Activated T-helper 17 cell treated with anti-CD3 and anti-CD28 coated beads, Interleukin-2, amount 50 U/mL, for 72 hours (primary cell): ENCODE measurements at regions not wholly inside any gene's neighbourhood (a gene's known extent, or its start where the extent isn't known, plus 50 kb on each side); places are given as distances from the start of the nearest gene placed in this dataset.
"Not testable (repeated sequence)": the region's sequence is repeated elsewhere in the genome, so short reads cannot be mapped to it uniquely, and the experiment has no call there.

Experiments
- ATAC-seq: fragments of 150-1000 bp; cut with Tn5 transposase; replicated peaks from 2 replicates; pipeline ENCODE4 v1.10.0; 2021; ENCODE audit warnings: mild to moderate bottlenecking, moderate library complexity
- H3K27ac Mint-ChIP-seq: one replicate; pipeline ENCODE4 v1.8.0; 2022; ENCODE audit warnings: mixed read lengths
- H3K27me3 Mint-ChIP-seq: one replicate; pipeline ENCODE4 v1.8.0; 2022; ENCODE audit warnings: mixed read lengths
- H3K36me3 Mint-ChIP-seq: one replicate; pipeline ENCODE4 v1.8.0; 2022; ENCODE audit warnings: low read depth, mild to moderate bottlenecking, mixed read lengths
- H3K4me1 Mint-ChIP-seq: one replicate; pipeline ENCODE4 v1.8.0; 2022; ENCODE audit warnings: mixed read lengths
- H3K4me3 Mint-ChIP-seq: one replicate; pipeline ENCODE4 v1.8.0; 2022; ENCODE audit warnings: mild to moderate bottlenecking, mixed read lengths
- H3K9me3 Mint-ChIP-seq: one replicate; pipeline ENCODE4 v1.8.0; 2022; ENCODE audit warnings: mixed read lengths

- Mint-ChIP-seq H3K36me3 (no peaks in the 10 kb centered on the region), H3K9me3 (no peaks in the 10 kb centered on the region), H3K4me3 (no peak overlapping the region), H3K4me1 (no peaks in the 10 kb centered on the region), H3K27ac (no peak overlapping the region), H3K27me3 (no peaks in the 10 kb centered on the region)
- no peak for ATAC-seq
Observed at GRCh38 chr7:136386876-136387275, 409.7 kb upstream of the MTPN start.

- H3K4me1 Mint-ChIP-seq, H3K4me3 Mint-ChIP-seq, H3K9me3 Mint-ChIP-seq, H3K36me3 Mint-ChIP-seq, H3K27me3 Mint-ChIP-seq, H3K27ac Mint-ChIP-seq, ATAC-seq: not testable (repeated sequence)
Observed at GRCh38 chr7:136371409-136371808, 394.2 kb upstream of the MTPN start.

DNA sequence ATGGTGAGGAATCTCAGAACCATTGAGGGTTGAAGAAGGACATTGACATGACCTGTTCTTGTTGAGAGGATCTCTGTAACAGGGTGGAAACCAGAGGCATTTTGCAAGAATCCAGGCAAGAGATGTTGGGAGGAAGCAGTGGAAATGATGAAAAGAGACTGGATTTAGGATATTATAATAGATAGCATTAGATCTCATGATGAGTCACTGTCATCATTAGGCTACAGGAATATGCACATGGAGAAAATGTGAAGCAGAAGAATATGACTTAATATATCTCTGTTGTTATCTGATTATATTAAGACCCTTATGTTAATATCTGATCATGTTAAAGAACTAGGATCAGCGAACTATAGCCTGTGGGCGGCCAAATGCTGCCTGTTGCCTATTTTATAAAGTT, 393.0 kb upstream of the MTPN start:
- H3K27ac Mint-ChIP-seq, result no peak overlapping the region
- no peak overlapping the region for H3K4me3 Mint-ChIP-seq

GRCh38 chr7:136369225-136369624, 392.1 kb upstream of the MTPN start:
- H3K4me1 Mint-ChIP-seq, result no peaks in the 10 kb centered on the region
- H3K4me3 Mint-ChIP-seq, result no peak overlapping the region
- no peaks in the 10 kb centered on the region for H3K36me3 Mint-ChIP-seq
- H3K27ac Mint-ChIP-seq, result no peak overlapping the region
- ATAC-seq, result no peak
- H3K9me3 Mint-ChIP-seq, result peaks cover 8% of the 10 kb centered on the region
- no peaks in the 10 kb centered on the region for H3K27me3 Mint-ChIP-seq

More for the DNA sequence above, 393.0 kb upstream of the MTPN start:
- H3K36me3 Mint-ChIP-seq, result no peaks in the 10 kb centered on the region
- no peaks in the 10 kb centered on the region for H3K4me1 Mint-ChIP-seq
- H3K27me3 Mint-ChIP-seq, result no peaks in the 10 kb centered on the region
- peaks cover 8% of the 10 kb centered on the region for H3K9me3 Mint-ChIP-seq
- no peak for ATAC-seq

DNA sequence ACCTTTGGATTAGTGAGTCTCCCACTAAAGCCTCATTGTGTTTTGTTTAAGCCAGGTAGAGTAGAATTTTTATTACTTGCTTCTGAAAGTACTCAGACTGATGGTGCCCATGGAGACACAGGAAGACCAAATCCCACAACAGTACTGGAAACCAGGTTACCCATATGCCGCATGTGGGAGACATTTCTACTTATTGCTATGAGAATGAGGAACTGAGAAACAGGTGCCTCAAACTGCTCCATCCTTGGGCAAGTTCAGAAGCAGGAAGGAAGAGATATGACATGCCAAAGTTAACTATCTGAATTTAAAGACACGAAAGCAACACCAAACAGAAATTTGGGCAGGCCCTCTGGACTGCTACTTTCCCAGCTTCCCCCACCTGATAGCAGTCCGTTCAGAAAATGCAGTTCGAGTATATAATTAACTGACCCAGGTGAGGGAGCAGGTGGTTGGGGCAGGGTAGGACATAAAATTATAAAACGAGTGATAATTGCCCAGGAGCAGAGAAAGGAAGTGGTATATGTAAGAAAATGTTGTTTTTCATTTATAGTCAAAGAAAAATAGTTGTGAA, 382.3 kb upstream of the MTPN start:
- Mint-ChIP-seq H3K4me1 (no peaks in the 10 kb centered on the region), H3K9me3 (no peaks in the 10 kb centered on the region), H3K4me3 (no peak overlapping the region), H3K27me3 (no peaks in the 10 kb centered on the region), H3K27ac (no peak overlapping the region), H3K36me3 (no peaks in the 10 kb centered on the region)
- ATAC-seq, result no peak

DNA sequence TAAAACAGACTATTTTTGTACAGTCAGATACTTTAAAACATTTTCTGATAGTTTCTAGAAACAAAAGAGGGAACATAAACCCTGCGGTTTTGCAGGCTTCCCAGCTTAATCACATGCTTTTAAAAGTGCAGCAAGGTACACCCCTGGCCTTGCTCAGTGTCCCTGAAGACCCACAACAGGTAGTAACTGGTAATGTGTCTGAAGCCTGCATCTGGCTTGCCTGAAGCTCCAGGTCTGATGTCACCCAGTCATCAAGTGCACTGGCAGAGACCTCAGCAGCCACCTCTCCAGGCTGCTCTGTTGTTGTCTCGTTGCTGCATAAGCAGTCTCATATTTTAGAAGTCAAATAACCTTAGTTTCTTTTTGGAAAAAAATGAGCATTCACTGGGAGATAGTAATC, 376.1 kb upstream of the MTPN start:
- Mint-ChIP-seq H3K4me1 (no peaks in the 10 kb centered on the region), H3K4me3 (no peak overlapping the region), H3K9me3 (no peaks in the 10 kb centered on the region), H3K36me3 (no peaks in the 10 kb centered on the region), H3K27ac (no peak overlapping the region), H3K27me3 (no peaks in the 10 kb centered on the region)
- ATAC-seq, result no peak

DNA sequence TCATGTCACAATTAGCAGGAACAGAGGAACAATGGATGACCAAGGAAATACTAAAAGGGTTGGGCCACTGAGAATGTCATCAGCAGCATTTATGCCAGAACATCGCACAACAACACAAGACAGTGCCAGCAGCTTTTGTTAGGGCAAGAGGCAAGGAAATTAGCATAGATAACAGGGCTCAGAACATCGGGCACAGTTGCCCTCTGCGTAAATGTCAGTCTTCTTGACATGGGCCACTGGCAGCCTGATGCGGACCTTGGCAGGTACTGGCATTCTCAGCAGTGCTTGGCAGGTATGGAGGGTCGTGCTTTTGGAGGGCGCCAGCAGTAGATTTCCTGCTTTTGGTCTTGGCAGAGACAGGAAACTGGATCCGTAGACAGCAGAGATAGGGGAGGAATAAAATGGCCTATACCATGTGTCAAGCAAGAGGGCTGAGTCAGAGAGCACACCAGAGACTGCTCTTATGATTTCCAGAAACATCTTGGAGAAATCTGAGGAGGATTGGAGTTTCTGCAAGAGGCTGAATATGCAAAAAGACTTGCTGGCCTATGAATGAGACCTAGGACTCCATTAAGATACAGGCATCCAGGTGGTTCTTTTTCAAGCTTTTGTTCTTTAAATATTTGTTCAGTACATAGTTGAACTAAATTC, 371.5 kb upstream of the MTPN start:
- H3K9me3 Mint-ChIP-seq, result peaks cover 4% of the 10 kb centered on the region
- H3K27me3 Mint-ChIP-seq, result no peaks in the 10 kb centered on the region
- no peak overlapping the region for H3K4me3 Mint-ChIP-seq
- no peak overlapping the region for H3K27ac Mint-ChIP-seq
- H3K36me3 Mint-ChIP-seq, result no peaks in the 10 kb centered on the region
- H3K4me1 Mint-ChIP-seq, result no peaks in the 10 kb centered on the region
- no peak for ATAC-seq

DNA sequence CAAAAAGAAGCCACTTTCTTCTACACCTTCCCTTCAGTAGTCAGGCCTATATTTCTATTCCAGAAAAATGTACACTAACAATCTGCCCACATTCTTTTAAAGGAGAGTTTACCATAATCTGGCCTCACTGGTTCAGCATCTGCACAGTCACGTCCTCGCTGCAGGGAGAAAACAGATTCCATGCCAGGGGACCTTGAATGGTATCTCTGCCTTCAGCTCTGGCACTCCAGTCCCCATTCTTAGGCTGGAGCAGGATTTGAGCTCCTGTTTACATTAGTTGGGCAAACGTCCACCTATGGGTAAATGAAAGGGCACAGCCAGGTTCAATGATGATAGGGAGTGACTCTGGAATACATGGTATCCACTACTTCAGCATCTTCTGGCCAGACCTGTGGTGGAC, 371.0 kb upstream of the MTPN start:
- H3K27ac Mint-ChIP-seq, result no peak overlapping the region
- H3K36me3 Mint-ChIP-seq, result no peaks in the 10 kb centered on the region
- no peaks in the 10 kb centered on the region for H3K4me1 Mint-ChIP-seq
- ATAC-seq, result no peak
- H3K27me3 Mint-ChIP-seq, result no peaks in the 10 kb centered on the region
- peaks cover 4% of the 10 kb centered on the region for H3K9me3 Mint-ChIP-seq
- H3K4me3 Mint-ChIP-seq, result no peak overlapping the region

DNA sequence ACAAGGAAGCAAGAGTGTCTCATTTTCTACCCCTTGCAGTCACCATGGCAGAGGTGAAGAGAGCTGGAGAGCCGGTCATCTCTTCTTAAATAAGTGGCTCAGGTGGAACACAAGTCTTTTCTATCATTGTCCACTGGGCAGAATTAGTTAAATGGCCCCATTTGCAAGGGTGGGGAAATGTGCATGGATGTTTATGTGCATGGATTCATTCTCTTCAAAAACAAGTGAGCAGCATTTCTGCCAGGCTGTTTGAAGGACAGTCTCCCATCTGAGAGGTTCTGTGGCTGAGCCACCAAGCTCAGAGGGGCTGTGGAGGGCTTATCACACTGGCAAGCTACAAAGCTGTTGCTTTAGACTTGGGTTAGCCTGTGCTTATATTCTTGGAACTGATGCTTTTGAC, 370.3 kb upstream of the MTPN start:
- H3K4me3 Mint-ChIP-seq, result no peak overlapping the region
- H3K9me3 Mint-ChIP-seq, result peaks cover 4% of the 10 kb centered on the region
- ATAC-seq, result no peak
- H3K4me1 Mint-ChIP-seq, result no peaks in the 10 kb centered on the region
- no peaks in the 10 kb centered on the region for H3K27me3 Mint-ChIP-seq
- no peak overlapping the region for H3K27ac Mint-ChIP-seq
- H3K36me3 Mint-ChIP-seq, result no peaks in the 10 kb centered on the region

DNA sequence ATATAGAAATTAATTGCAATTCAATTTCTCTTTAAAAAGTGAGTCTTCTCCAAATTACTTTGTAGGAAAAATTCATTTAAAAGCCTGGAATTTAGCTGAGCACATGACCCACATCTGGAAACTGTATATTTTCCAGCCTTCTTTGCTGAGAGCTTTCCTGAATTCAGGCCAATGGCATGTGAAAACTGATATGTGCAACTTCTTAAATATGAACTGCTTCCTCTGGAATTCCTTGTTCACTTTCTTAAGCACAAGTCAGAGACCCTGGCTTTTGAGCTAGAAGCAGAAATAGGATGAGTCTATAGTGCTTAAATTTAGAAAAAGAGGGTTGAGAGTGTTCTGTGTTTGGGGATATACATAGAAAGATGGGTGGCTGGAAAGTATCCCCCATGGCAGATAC, 365.1 kb upstream of the MTPN start:
- Mint-ChIP-seq H3K27ac (no peak overlapping the region), H3K9me3 (peaks cover 4% of the 10 kb centered on the region), H3K36me3 (no peaks in the 10 kb centered on the region), H3K4me1 (no peaks in the 10 kb centered on the region), H3K27me3 (no peaks in the 10 kb centered on the region), H3K4me3 (no peak overlapping the region)
- ATAC-seq, result no peak

DNA sequence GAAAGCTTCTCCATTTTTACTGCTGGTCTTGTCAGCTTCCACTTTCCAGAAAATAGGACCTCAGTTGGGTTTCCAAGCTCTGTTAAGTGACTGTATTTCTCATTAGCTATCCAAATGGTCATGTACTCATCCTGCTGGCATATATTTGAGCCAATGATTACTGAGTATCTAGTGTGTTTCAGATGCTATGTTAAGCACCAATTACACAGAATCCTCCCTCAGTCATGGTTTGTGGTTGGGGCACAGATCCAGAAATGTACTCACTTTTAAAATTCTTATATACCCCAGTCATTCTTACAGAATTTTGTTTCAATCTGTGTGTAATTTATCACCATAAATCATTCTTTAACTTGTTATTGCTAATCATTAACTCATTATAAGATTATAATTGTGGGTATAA, 362.3 kb upstream of the MTPN start:
- H3K27ac Mint-ChIP-seq, result no peak overlapping the region
- H3K27me3 Mint-ChIP-seq, result no peaks in the 10 kb centered on the region
- H3K4me1 Mint-ChIP-seq, result no peaks in the 10 kb centered on the region
- no peak overlapping the region for H3K4me3 Mint-ChIP-seq
- H3K36me3 Mint-ChIP-seq, result no peaks in the 10 kb centered on the region
- no peaks in the 10 kb centered on the region for H3K9me3 Mint-ChIP-seq
- ATAC-seq, result no peak

- H3K36me3 Mint-ChIP-seq, result no peaks in the 10 kb centered on the region
- no peak for ATAC-seq
- no peak overlapping the region for H3K4me3 Mint-ChIP-seq
- no peaks in the 10 kb centered on the region for H3K4me1 Mint-ChIP-seq
- H3K27me3 Mint-ChIP-seq, result no peaks in the 10 kb centered on the region
- H3K9me3 Mint-ChIP-seq, result no peaks in the 10 kb centered on the region
- H3K27ac Mint-ChIP-seq, result no peak overlapping the region
Observed at GRCh38 chr7:136336932-136337331, 359.8 kb upstream of the MTPN start.

DNA sequence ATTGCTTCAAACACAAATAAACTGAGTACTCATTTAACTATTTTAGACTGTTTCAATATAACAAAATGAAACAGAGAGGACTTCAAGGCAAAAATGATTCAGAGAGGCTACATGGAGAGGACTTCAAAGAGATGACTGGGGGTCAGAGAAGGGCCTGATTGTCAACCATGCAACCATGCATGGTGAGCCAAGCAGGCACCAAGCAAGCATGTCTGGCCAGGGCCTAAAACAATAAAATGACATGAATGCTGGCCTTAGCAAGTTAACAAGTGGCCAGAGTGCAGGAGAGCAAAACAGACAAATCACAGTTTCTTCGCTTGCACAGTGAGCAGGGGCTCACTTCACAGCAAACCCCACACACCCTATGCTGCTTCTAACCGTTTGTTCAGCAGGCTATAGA, 356.5 kb upstream of the MTPN start:
- ATAC-seq, result no peak
- Mint-ChIP-seq H3K4me1 (no peaks in the 10 kb centered on the region), H3K27me3 (no peaks in the 10 kb centered on the region), H3K4me3 (no peak overlapping the region), H3K36me3 (no peaks in the 10 kb centered on the region), H3K27ac (no peak overlapping the region), H3K9me3 (no peaks in the 10 kb centered on the region)

- Mint-ChIP-seq H3K9me3 (peaks cover 3% of the 10 kb centered on the region), H3K4me1 (no peaks in the 10 kb centered on the region), H3K27ac (no peak overlapping the region)
Observed at GRCh38 chr7:136326045-136326609, 349.0 kb upstream of the MTPN start.

GRCh38 chr7:136325578-136325977, 348.4 kb upstream of the MTPN start:
- Mint-ChIP-seq H3K9me3 (peaks cover 3% of the 10 kb centered on the region), H3K4me3 (no peak overlapping the region), H3K27ac (no peak overlapping the region), H3K27me3 (no peaks in the 10 kb centered on the region), H3K36me3 (no peaks in the 10 kb centered on the region), H3K4me1 (no peaks in the 10 kb centered on the region)
- ATAC-seq, result no peak

More at GRCh38 chr7:136326045-136326609, 349.0 kb upstream of the MTPN start:
- ATAC-seq, result no peak
- Mint-ChIP-seq H3K36me3 (no peaks in the 10 kb centered on the region), H3K27me3 (no peaks in the 10 kb centered on the region), H3K4me3 (no peak overlapping the region)
